Keratinocyte (primary cell): ENCODE measurements at regions not wholly inside any gene's neighbourhood (a gene's known extent, or its start where the extent isn't known, plus 50 kb on each side); places are given as distances from the start of the nearest gene placed in this dataset.

Experiments used
- DNase-seq: peaks from one replicate; pipeline ENCODE4 v3.0.0-alpha.2; 2011; ENCODE audit warnings: low read depth, missing footprints, low spot score
- FAIRE-seq: peaks from 2 replicates; lab custom pipeline; 2011; peaks lifted over from hg19 to GRCh38; lab: Jason Lieb, UNC
- H2AFZ ChIP-seq: 2 replicates; pipeline ENCODE4 v1.6.0; 2012; ENCODE audit warnings: low read length, control low read depth, inconsistent platforms; ENCODE audit not compliant: control insufficient read depth
- H3K27ac ChIP-seq: 2 replicates; pipeline ENCODE4 v1.5.1; 2011; ENCODE audit warnings: low read length; ENCODE audit not compliant: control insufficient read depth, insufficient read depth
- H3K27me3 ChIP-seq: 3 replicates; pipeline ENCODE4 v1.6.0; 2011; ENCODE audit warnings: low read length; ENCODE audit not compliant: control insufficient read depth, insufficient read depth; ENCODE audit errors: extremely low read depth
- H3K36me3 ChIP-seq, 2 experiments: 2 replicates in 1 of 2; 3 replicates in 1 of 2; pipeline ENCODE4 v1.5.1; 2011; ENCODE audit warnings: low read length in 2 of 2, mild to moderate bottlenecking in 1 of 2; ENCODE audit not compliant: control insufficient read depth in 2 of 2, insufficient read depth in 2 of 2; ENCODE audit errors: extremely low read depth in 1 of 2
- H3K4me1 ChIP-seq: 3 replicates; pipeline ENCODE4 v1.5.1; 2011; ENCODE audit warnings: low read length; ENCODE audit not compliant: control insufficient read depth, insufficient read depth; ENCODE audit errors: extremely low read depth
- H3K4me2 ChIP-seq: 3 replicates; pipeline ENCODE4 v1.6.0; 2011; ENCODE audit warnings: low read depth, low read length; ENCODE audit not compliant: control insufficient read depth, insufficient read depth; ENCODE audit errors: extremely low read depth
- H3K4me3 ChIP-seq, 3 experiments: fragments of 200-600 bp in 1 of 3; sonication (generic) in 1 of 3; 2 replicates in 2 of 3; 3 replicates in 1 of 3; pipeline ENCODE4 v1.5.1; 2011 to 2016; ENCODE audit warnings: low read length in 3 of 3, mild to moderate bottlenecking in 3 of 3, control low read depth in 2 of 3, inconsistent platforms in 1 of 3, low read depth in 1 of 3, mixed read lengths in 1 of 3, mixed run types in 1 of 3, moderate library complexity in 1 of 3; ENCODE audit not compliant: control insufficient read depth in 2 of 3, insufficient read depth in 2 of 3; ENCODE audit errors: extremely low read depth in 1 of 3
- H3K79me2 ChIP-seq: 2 replicates; pipeline ENCODE4 v1.6.0; 2012; ENCODE audit warnings: low read length; ENCODE audit not compliant: control insufficient read depth, insufficient read depth
- H3K9ac ChIP-seq: 3 replicates; pipeline ENCODE4 v1.6.0; 2011; ENCODE audit warnings: low read length; ENCODE audit not compliant: control insufficient read depth, insufficient read depth; ENCODE audit errors: extremely low read depth
- H3K9me1 ChIP-seq: 3 replicates; pipeline ENCODE4 v1.6.0; 2011; ENCODE audit warnings: low read length; ENCODE audit not compliant: control insufficient read depth, insufficient read depth; ENCODE audit errors: extremely low read depth
- H3K9me3 ChIP-seq: 2 replicates; pipeline ENCODE4 v1.5.1; 2012; ENCODE audit warnings: low read depth, low read length; ENCODE audit not compliant: control insufficient read depth
- H4K20me1 ChIP-seq: 3 replicates; pipeline ENCODE4 v1.6.0; 2011; ENCODE audit warnings: low read length; ENCODE audit not compliant: control insufficient read depth, insufficient read depth; ENCODE audit errors: extremely low read depth
- EZH2 ChIP-seq: IDR thresholded peaks from one replicate; pipeline ENCODE4 v1.6.1; 2012; ENCODE audit warnings: inconsistent platforms, mild to moderate bottlenecking, low read length, moderate library complexity
- dilution Hi-C: fragments of 300-500 bp; cut with MboI; formaldehyde crosslinking; loops from one replicate; pipeline ENCODE4 v1.7.0; 2020; ENCODE audit warnings: low sequenced_read_pairs; ENCODE audit not compliant: extremely low pct_ligation_motif_present
- TF ChIP-seq, protein P1 (sequence below), 3 experiments: IDR thresholded peaks in 1 of 3; conservative IDR thresholded peaks in 1 of 3; optimal IDR thresholded peaks in 1 of 3; 2 replicates in 2 of 3; 3 replicates in 1 of 3; pipeline versions ENCODE3 to v1.5.1; 2011; ENCODE audit warnings: low read length in 3 of 3, mild to moderate bottlenecking in 3 of 3, moderate library complexity in 2 of 3, control low read depth in 1 of 3, inconsistent platforms in 1 of 3; ENCODE audit not compliant: insufficient read depth in 2 of 3; ENCODE audit errors: extremely low read depth in 1 of 3

DNA sequence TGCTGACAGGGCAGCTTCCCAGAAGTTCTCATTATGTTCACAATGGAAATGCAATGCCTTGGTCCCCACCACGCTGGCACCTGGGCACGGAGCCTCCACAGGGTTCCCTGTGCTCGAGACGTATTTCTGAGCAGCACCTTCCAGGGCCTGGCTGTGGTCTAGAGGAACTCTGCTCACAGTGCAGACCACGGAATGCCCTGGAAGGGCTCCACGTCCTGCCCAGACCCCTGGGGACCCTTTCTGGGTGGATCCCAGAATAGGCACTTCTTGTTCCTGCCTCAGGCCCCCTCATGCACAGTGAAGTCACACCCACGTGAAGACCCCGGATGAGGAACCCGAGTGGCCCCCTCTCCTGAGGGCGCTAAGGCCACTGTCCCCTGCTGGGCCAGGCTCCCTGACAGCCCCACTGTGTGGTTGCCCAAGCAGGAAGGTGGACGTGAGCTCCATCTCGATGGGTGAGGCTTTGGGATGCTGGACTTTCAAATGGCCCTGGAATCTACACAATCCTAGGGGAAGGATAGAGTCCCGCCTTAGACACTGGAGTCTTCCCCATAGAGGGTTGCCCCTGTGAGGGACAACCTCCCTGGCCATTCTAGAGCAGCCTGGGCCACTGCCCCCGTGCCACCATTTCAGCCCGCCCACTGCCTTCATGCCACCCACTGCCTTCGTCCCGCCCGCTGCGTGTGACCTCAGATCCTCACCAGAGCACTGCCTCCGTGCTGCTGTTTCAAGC lies 1106.8 kb downstream of the BRD1 start:
- H3K9ac ChIP-seq: no peak overlapping the region
- H3K79me2 ChIP-seq: no peaks in the 10 kb centered on the region
- H3K9me3 ChIP-seq: peaks cover 14% of the 10 kb centered on the region
- no peaks in the 10 kb centered on the region for H4K20me1 ChIP-seq
- no peaks in the 10 kb centered on the region for H3K9me1 ChIP-seq
- dilution Hi-C loops: no loop called here
- no peaks in the 10 kb centered on the region for H3K4me1 ChIP-seq
- H3K36me3 ChIP-seq: no peaks in the 10 kb centered on the region
- H2AFZ ChIP-seq: no peak overlapping the region
- FAIRE-seq (no peak), DNase-seq (no peak)
- H3K27me3 ChIP-seq: no peaks in the 10 kb centered on the region
- H3K4me2 ChIP-seq: no peak overlapping the region
- TF ChIP-seq, protein P1, sequence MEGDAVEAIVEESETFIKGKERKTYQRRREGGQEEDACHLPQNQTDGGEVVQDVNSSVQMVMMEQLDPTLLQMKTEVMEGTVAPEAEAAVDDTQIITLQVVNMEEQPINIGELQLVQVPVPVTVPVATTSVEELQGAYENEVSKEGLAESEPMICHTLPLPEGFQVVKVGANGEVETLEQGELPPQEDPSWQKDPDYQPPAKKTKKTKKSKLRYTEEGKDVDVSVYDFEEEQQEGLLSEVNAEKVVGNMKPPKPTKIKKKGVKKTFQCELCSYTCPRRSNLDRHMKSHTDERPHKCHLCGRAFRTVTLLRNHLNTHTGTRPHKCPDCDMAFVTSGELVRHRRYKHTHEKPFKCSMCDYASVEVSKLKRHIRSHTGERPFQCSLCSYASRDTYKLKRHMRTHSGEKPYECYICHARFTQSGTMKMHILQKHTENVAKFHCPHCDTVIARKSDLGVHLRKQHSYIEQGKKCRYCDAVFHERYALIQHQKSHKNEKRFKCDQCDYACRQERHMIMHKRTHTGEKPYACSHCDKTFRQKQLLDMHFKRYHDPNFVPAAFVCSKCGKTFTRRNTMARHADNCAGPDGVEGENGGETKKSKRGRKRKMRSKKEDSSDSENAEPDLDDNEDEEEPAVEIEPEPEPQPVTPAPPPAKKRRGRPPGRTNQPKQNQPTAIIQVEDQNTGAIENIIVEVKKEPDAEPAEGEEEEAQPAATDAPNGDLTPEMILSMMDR (optimal IDR thresholded peaks at IDR 0.05 in 1 of 3, IDR thresholded peaks at IDR 0.05 in 1 of 3, conservative IDR thresholded peaks at IDR 0.05 in 1 of 3; ENCODE audit: extremely low read depth in 1 of 3, insufficient read depth in 2 of 3, low read length in 3 of 3): no peak
- no peak for TF ChIP-seq EZH2
- no peak overlapping the region for H3K4me3 ChIP-seq
- no peak overlapping the region for H3K27ac ChIP-seq

DNA sequence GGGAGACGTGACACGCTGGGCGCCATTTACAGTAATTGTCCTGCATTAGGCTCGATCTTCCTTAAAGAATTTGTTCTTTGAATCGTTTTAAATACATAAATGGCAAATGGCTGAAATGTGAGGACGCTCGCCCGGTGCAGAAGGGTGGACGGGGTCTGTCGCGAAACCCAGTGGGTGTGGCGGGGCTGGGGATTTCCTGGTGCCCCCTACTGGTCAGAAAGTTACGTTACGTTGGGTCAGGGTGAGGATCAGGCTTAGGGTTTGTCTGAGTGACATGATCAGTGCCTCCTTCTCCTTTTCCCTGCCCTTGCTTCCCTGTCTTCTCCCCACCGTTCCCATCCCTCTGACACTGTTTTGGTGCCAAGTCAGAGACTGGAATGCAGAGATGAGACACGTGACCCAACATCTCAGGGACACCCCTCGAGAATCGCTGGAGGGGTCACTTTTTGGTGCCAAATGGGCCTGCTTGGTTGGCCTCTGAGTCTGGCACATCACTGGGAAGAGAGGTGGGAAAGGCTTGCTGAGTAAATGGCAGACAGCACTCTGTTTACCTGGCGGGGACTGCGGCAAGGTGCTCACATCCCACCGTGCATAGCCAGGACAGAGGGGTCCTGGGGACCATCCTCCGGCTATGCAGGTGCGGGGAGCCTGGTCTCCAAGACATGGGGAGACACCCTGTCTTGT lies 1107.6 kb downstream of the BRD1 start:
- FAIRE-seq (no peak), DNase-seq (no peak)
- Histone ChIP-seq H4K20me1 (no peaks in the 10 kb centered on the region), H3K4me2 (no peak overlapping the region), H3K9me1 (no peaks in the 10 kb centered on the region), H3K36me3 (no peaks in the 10 kb centered on the region), H3K4me3 (no peak overlapping the region), H3K27me3 (no peaks in the 10 kb centered on the region), H3K27ac (no peak overlapping the region), H3K9me3 (peaks cover 16% of the 10 kb centered on the region), H3K9ac (no peak overlapping the region), H3K4me1 (no peaks in the 10 kb centered on the region), H2AFZ (no peak overlapping the region), H3K79me2 (no peaks in the 10 kb centered on the region)
- TF ChIP-seq, protein P1 (optimal IDR thresholded peaks at IDR 0.05 in 1 of 3, IDR thresholded peaks at IDR 0.05 in 1 of 3, conservative IDR thresholded peaks at IDR 0.05 in 1 of 3; ENCODE audit: extremely low read depth in 1 of 3, insufficient read depth in 2 of 3, low read length in 3 of 3): no peak
- dilution Hi-C loops: no loop called here
